Heart left ventricle (tissue), 16 donors: ENCODE measurements at regions not wholly inside any gene's neighbourhood (a gene's known extent, or its start where the extent isn't known, plus 50 kb on each side); places are given as distances from the start of the nearest gene placed in this dataset.

ENCODE experiments used
- ATAC-seq, 4 donors: fragments of 200-7000 bp; cut with Tn5 transposase; one replicate each; pipeline ENCODE4 v1.9.1; 2020 to 2022; ENCODE audit warnings: moderate library complexity in 4 of 4, mild to moderate bottlenecking in 3 of 4, moderate number of reproducible peaks in 1 of 4
- DNase-seq, 5 donors: peaks; one replicate each; pipeline ENCODE4 v3.0.0-alpha.2; 2020
- H3K27ac ChIP-seq, 12 donors: fragments of 200-600 bp; sonication (generic) in 4 of 12; one replicate each; pipeline versions ENCODE4 v1.5.0 to v1.8.0; 2016 to 2022; ENCODE audit warnings: mild to moderate bottlenecking in 2 of 12
- H3K27me3 ChIP-seq, 9 donors: fragments of 200-600 bp; sonication (generic) in 2 of 9; one replicate each; pipeline versions ENCODE4 v1.5.1 to v1.8.0; 2016 to 2022; ENCODE audit warnings: mild to moderate bottlenecking in 3 of 9
- H3K36me3 ChIP-seq, 9 donors: fragments of 200-600 bp; sonication (generic) in 2 of 9; one replicate each; pipeline versions ENCODE4 v1.5.0 to v1.8.0; 2018 to 2022; ENCODE audit warnings: mild to moderate bottlenecking in 2 of 9
- H3K4me1 ChIP-seq, 12 donors: fragments of 200-600 bp; sonication (generic) in 4 of 12; one replicate each; pipeline versions ENCODE4 v1.5.0 to v1.8.0; 2016 to 2022; ENCODE audit warnings: mild to moderate bottlenecking in 3 of 12
- H3K4me3 ChIP-seq, 12 donors: fragments of 200-600 bp; sonication (generic) in 4 of 12; one replicate each; pipeline versions ENCODE4 v1.5.0 to v1.8.0; 2017 to 2022; ENCODE audit warnings: mild to moderate bottlenecking in 9 of 12, moderate library complexity in 4 of 12
- H3K9me3 ChIP-seq, 12 donors: fragments of 200-600 bp; sonication (generic) in 4 of 12; one replicate each; pipeline versions ENCODE4 v1.5.0 to v1.8.0; 2016 to 2022; ENCODE audit warnings: mild to moderate bottlenecking in 1 of 12
- CTCF ChIP-seq, 12 donors: fragments of 200-600 bp; sonication (generic) in 4 of 12; IDR thresholded peaks; one replicate each; pipeline versions ENCODE4 v1.5.0 to v1.8.0; 2018 to 2022; ENCODE audit warnings: antibody characterized with exemption in 12 of 12, mild to moderate bottlenecking in 5 of 12
- POLR2A ChIP-seq, 2 donors: fragments of 450-650 bp; IDR thresholded peaks; one replicate each; pipeline ENCODE4 v1.6.1; 2017; ENCODE audit warnings: antibody characterized with exemption in 2 of 2, mild to moderate bottlenecking in 2 of 2, moderate library complexity in 2 of 2
- WGBS, 4 donors: extraction: QIAGEN DNeasy Blood & Tissue Kit in 2 of 4; methylation state at CpG; one replicate each; pipeline versions ENCODE4 v1.1.5 to v1.1.7; 2013 to 2018; 5-methylcytosine and 5-hydroxymethylcytosine counted together
- intact Hi-C, 10 donors: fragments of 100-400 bp; cut with DNase I; formaldehyde crosslinking; loops; one replicate each; pipeline versions ENCODE4 v1.11.1 to v1.14.2; 2022
- donor health status: ischemic (EF 13 %, LVEDD 7.1; RV severe dilation, severe dysfunction).
- donor health status: healthy with polysubstance abuse.
- donor health status: DM: no; HTN: yes; CAD: no.
- donor health status: DM: no; HTN: no; CAD: no.
- donor health status: ischemic (EF 25% LVEDD 6.9; RV normal size, moderate dysfunction).
- donor health status: ischemic (EF 25% LVEDD 5.7; RV mildly dilated, moderate dysfunction).
- donor health status: healthy.
- donor health status: DM: yes; HTN: yes; CAD: no.
- donor health status: ischemic (EF 35%, LVEDD 5.7; RV mildly dilated, moderate dysfunction).
- donor health status: nonischemic (EF 11% LVEDD 7.7; RV severe dilation, severe dysfunction).
- donor health status: DM: yes; HTN: yes; CAD: no.
- donor health status: PGD.
- donor health status: ischemic (EF 29% LVEDD 5.4; RV normal size, mild dysfunction).
- donor health status: nonischemic (EF 23%, LVEDD 6.1; RV moderate dilation, normal function).

- no peak for ATAC-seq
- no peaks in the 10 kb centered on the region for H3K36me3 ChIP-seq
- intact Hi-C loops = loop anchor here in 5 of 10 donors (10.0 kb wide), 2 partner anchors 560 to 850 kb away; no protein-coding TSS in a partner anchor
- no peak for TF ChIP-seq CTCF (IDR thresholded peaks at IDR 0.05)
- TF ChIP-seq POLR2A (IDR thresholded peaks at IDR 0.05) = no peak
- no peak for DNase-seq
- H3K27ac ChIP-seq = no peak overlapping the region
- WGBS, 4 donors = 81 to 88% (median 85%) methylated on average over 3 of the region's 3 CpGs
- H3K4me3 ChIP-seq = no peak overlapping the region
- no peaks in the 10 kb centered on the region for H3K27me3 ChIP-seq
- no peaks in the 10 kb centered on the region for H3K9me3 ChIP-seq
- H3K4me1 ChIP-seq = peaks cover 0 to under 1% (median 0%) of the 10 kb centered on the region in 12 donors
Observed at GRCh38 chr6:87935196-87935595, 112.4 kb upstream of the SPACA1 start.

- Histone ChIP-seq H3K27me3 (no peaks in the 10 kb centered on the region), H3K27ac (no peak overlapping the region), H3K9me3 (no peaks in the 10 kb centered on the region), H3K4me3 (no peak overlapping the region), H3K4me1 (peaks cover 0 to 9% (median 0%) of the 10 kb centered on the region in 12 donors), H3K36me3 (no peaks in the 10 kb centered on the region)
- no peak for TF ChIP-seq CTCF (IDR thresholded peaks at IDR 0.05)
- TF ChIP-seq POLR2A (IDR thresholded peaks at IDR 0.05) = no peak
- 52 to 57% (median 53%) methylated on average over 5 of the region's 5 CpGs for WGBS, 4 donors
- DNase-seq (no peak), ATAC-seq (no peak)
- intact Hi-C loops = loop anchor here in 7 of 10 donors (5.0 to 10.0 kb wide), 5 partner anchors 560 to 940 kb away; no protein-coding TSS in a partner anchor
Observed at GRCh38 chr6:87932361-87932760, 115.3 kb upstream of the SPACA1 start.

GRCh38 chr6:87929843-87930288 is 117.8 kb upstream of the SPACA1 start:
- Histone ChIP-seq H3K9me3 (no peaks in the 10 kb centered on the region), H3K27ac (no peak overlapping the region), H3K4me1 (peaks cover 0 to 10% (median 0%) of the 10 kb centered on the region in 12 donors), H3K36me3 (no peaks in the 10 kb centered on the region), H3K4me3 (no peak overlapping the region), H3K27me3 (no peaks in the 10 kb centered on the region)
- DNase-seq (peak; percentile 71 to 81 (median 77)), ATAC-seq (peak; percentile 92 to 99 (median 98))
- intact Hi-C loops = loop anchor here (2.0 to 10.0 kb wide), 9 partner anchors 562 to 942 kb away; no protein-coding TSS in a partner anchor
- TF ChIP-seq POLR2A (IDR thresholded peaks at IDR 0.05) (no peak), CTCF (IDR thresholded peaks at IDR 0.05) (peak; percentile 59 to 87 (median 74))
- 2 to 9% (median 8%) methylated on average over 6 of the region's 6 CpGs for WGBS, 4 donors

- ATAC-seq = no peak
- no peak overlapping the region for H3K27ac ChIP-seq
- intact Hi-C loops = loop anchor here in 5 of 10 donors (5.0 to 10.0 kb wide), 4 partner anchors 566 to 946 kb away; no protein-coding TSS in a partner anchor
- no peak for DNase-seq
- WGBS, 4 donors = 87 to 95% (median 92%) methylated on average over 2 of the region's 2 CpGs
- H3K27me3 ChIP-seq = no peaks in the 10 kb centered on the region
- no peaks in the 10 kb centered on the region for H3K36me3 ChIP-seq
- TF ChIP-seq CTCF (IDR thresholded peaks at IDR 0.05) (no peak), POLR2A (IDR thresholded peaks at IDR 0.05) (no peak)
- no peak overlapping the region for H3K4me3 ChIP-seq
- peaks cover 0 to 10% (median 0%) of the 10 kb centered on the region in 12 donors for H3K4me1 ChIP-seq
- no peaks in the 10 kb centered on the region for H3K9me3 ChIP-seq
Observed at GRCh38 chr6:87926687-87927086, 121.0 kb upstream of the SPACA1 start.
